Fibroblast of villous mesenchyme (primary cell): ENCODE measurements at regions not wholly inside any gene's neighbourhood (a gene's known extent, or its start where the extent isn't known, plus 50 kb on each side); places are given as distances from the start of the nearest gene placed in this dataset.
"Not testable (repeated sequence)": the region's sequence is repeated elsewhere in the genome, so short reads cannot be mapped to it uniquely, and the experiment has no call there.

Source experiments
- DNase-seq: peaks from one replicate; pipeline ENCODE4 v3.0.0-alpha.2; 2010; ENCODE audit warnings: low read depth
- H3K4me3 ChIP-seq: 2 replicates; pipeline ENCODE4 v1.5.1; 2011; ENCODE audit warnings: low read depth, mild to moderate bottlenecking, low read length
- TF ChIP-seq, protein P1 (sequence below): IDR thresholded peaks from 2 replicates; pipeline ENCODE4 v1.5.1; 2012; ENCODE audit warnings: low read depth, mild to moderate bottlenecking, low read length; ENCODE audit not compliant: insufficient read depth

- no peak for DNase-seq
- TF ChIP-seq, protein P1, sequence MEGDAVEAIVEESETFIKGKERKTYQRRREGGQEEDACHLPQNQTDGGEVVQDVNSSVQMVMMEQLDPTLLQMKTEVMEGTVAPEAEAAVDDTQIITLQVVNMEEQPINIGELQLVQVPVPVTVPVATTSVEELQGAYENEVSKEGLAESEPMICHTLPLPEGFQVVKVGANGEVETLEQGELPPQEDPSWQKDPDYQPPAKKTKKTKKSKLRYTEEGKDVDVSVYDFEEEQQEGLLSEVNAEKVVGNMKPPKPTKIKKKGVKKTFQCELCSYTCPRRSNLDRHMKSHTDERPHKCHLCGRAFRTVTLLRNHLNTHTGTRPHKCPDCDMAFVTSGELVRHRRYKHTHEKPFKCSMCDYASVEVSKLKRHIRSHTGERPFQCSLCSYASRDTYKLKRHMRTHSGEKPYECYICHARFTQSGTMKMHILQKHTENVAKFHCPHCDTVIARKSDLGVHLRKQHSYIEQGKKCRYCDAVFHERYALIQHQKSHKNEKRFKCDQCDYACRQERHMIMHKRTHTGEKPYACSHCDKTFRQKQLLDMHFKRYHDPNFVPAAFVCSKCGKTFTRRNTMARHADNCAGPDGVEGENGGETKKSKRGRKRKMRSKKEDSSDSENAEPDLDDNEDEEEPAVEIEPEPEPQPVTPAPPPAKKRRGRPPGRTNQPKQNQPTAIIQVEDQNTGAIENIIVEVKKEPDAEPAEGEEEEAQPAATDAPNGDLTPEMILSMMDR: no peak
- no peak overlapping the region for H3K4me3 ChIP-seq
Observed at GRCh38 chr1:221965252-221965651, 223.4 kb upstream of the DUSP10 start.

- H3K4me3 ChIP-seq: no peak overlapping the region
- peak; percentile 32 for DNase-seq
- TF ChIP-seq, protein P1: no peak
Observed at GRCh38 chr1:221963742-221964141, 221.9 kb upstream of the DUSP10 start.

- H3K4me3 ChIP-seq: no peak overlapping the region
- TF ChIP-seq, protein P1: no peak
- no peak for DNase-seq
Observed at GRCh38 chr1:221962385-221962784, 220.5 kb upstream of the DUSP10 start.

- H3K4me3 ChIP-seq: no peak overlapping the region
- TF ChIP-seq, protein P1: no peak
- DNase-seq: peak; percentile 69
Observed at GRCh38 chr1:221961532-221962292, 219.8 kb upstream of the DUSP10 start.

DNA sequence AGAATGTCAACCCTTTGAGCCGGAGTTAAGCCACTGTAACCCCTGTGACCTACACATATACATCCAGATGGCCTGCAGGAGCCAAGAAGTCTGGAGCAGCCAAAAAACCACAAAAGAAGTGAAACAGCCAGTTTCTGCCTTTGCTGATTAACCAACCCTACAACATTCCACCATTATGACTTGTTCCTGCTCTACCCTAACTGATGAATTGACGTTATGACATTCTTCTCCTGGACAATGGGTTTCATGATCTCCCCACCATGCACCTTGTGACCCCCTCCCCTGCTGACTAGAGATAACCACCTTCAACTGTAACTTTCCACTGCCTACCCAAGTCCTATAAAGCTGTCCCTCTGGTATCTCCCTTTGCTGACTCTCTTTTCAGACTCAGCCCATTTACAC is 216.3 kb upstream of the DUSP10 start:
- peak; percentile 93 for DNase-seq
- not testable (repeated sequence) for H3K4me3 ChIP-seq

- not testable (repeated sequence) for H3K4me3 ChIP-seq, DNase-seq
Observed at GRCh38 chr1:221957350-221957749, 215.5 kb upstream of the DUSP10 start.

- no peak for DNase-seq
- TF ChIP-seq, protein P1: no peak
- H3K4me3 ChIP-seq: no peak overlapping the region
Observed at GRCh38 chr1:221949996-221950395, 208.1 kb upstream of the DUSP10 start.

DNA sequence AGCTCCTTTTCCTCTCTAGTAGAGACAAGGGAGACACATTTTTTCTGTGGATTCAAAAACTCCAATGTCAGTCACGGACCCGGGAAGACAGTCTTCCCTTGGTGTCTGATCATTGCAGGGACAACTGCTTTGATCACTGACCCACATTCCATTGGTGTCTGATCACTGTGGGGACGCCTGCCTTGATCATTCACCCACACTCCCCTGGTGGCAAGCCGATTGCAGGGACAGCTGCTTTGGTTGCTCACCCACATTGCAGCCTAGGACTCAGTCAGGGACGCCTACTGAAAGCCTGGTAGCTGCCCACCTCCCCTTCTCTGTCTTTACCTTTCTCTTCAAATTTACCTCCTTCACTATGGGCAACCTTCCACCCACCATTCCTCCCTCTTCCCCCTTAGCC is 206.6 kb upstream of the DUSP10 start:
- no peak overlapping the region for H3K4me3 ChIP-seq
- no peak for DNase-seq
- TF ChIP-seq, protein P1: no peak
